ENCODE measurements at regions not wholly inside any gene's neighbourhood (a gene's known extent, or its start where the extent isn't known, plus 50 kb on each side); places are given as distances from the start of the nearest gene placed in this dataset.
"Not testable (repeated sequence)": the region's sequence is repeated elsewhere in the genome, so short reads cannot be mapped to it uniquely, and the experiment has no call there.

DNA sequence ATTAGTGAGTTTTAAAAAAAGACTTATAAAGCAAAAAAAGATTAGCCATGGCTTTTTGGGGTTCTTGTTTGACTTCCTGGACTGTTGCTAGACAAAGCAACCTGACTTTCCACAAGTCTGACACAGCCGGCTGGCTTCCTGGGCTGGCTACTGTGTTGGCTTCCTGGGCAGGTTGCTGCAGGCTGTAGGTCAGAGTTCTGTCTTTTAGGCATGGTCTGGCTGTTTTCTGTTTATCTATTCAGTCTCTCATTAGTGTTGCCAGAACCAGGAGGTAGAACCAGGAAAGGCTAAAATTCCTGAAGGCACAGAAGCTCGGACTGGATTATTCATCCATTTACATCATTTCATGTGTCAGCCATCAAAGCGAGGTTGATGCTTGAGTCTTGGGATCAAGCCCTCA is 88.6 kb upstream of the SLC35F3 start:
- Mint-ChIP-seq H3K9me3 (no peaks in the 10 kb centered on the region), H3K36me3 (no peaks in the 10 kb centered on the region), H3K27ac (no peak overlapping the region), H3K4me1 (no peaks in the 10 kb centered on the region), H3K4me3 (no peak overlapping the region), H3K27me3 (peaks cover 9% of the 10 kb centered on the region)

DNA sequence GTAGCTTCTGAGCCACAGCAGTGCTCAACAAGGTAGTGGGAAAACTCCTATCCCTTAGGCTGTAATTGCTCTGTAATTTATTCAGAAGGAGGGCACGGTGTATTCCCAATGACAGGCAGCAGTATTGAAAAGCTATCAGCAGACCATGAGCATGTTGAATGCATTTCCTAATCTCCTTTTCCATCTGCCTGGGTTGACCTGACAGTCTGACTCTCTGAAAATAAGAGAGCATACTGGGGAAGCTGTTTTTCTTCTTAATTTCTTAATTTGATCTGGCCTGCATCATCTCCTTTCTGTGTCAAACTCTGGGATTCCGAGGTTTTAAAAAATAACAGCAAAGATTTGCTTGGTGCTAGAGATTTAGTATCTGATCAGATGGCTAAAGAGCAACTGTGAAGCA is 88.1 kb upstream of the SLC35F3 start:
- Mint-ChIP-seq H3K27me3 (peaks cover 8% of the 10 kb centered on the region), H3K4me1 (no peaks in the 10 kb centered on the region), H3K27ac (no peak overlapping the region), H3K4me3 (no peak overlapping the region), H3K9me3 (no peaks in the 10 kb centered on the region), H3K36me3 (no peaks in the 10 kb centered on the region)

GRCh38 chr1:233819042-233819441 is 85.4 kb upstream of the SLC35F3 start:
- Mint-ChIP-seq H3K27ac (no peak overlapping the region), H3K27me3 (no peaks in the 10 kb centered on the region), H3K4me1 (no peaks in the 10 kb centered on the region), H3K4me3 (no peak overlapping the region), H3K9me3 (peaks cover 4% of the 10 kb centered on the region), H3K36me3 (no peaks in the 10 kb centered on the region)

GRCh38 chr1:233824179-233824578 is 80.3 kb upstream of the SLC35F3 start:
- not testable (repeated sequence) for H3K4me3 Mint-ChIP-seq, H3K36me3 Mint-ChIP-seq, H3K27ac Mint-ChIP-seq, H3K9me3 Mint-ChIP-seq, H3K27me3 Mint-ChIP-seq, H3K4me1 Mint-ChIP-seq

DNA sequence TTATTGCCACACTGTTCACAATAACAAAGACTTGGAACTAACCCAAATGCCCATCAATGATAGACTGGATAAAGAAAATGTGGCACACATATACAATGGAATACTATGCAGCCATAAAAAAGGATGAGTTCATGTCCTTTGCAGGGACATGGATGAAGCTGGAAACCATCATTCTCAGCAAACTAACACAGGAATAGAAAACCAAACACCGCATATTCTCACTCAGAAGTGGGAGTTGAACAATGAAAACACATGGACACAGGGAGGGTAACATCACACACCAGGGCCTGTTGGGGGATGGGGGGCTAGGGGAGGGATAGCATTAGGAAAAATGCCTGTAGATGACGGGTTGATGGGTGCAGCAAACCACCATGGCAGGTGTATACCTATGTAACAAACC is 76.5 kb upstream of the SLC35F3 start:
- H3K4me3 Mint-ChIP-seq, H3K4me1 Mint-ChIP-seq, H3K27me3 Mint-ChIP-seq, H3K36me3 Mint-ChIP-seq: not testable (repeated sequence)
- peaks cover 14% of the 10 kb centered on the region for H3K9me3 Mint-ChIP-seq
- peak overlapping the region; percentile 44 for H3K27ac Mint-ChIP-seq

GRCh38 chr1:233828480-233828879 is 76.0 kb upstream of the SLC35F3 start:
- peaks cover 12% of the 10 kb centered on the region for H3K9me3 Mint-ChIP-seq
- no peak overlapping the region for H3K4me3 Mint-ChIP-seq
- H3K36me3 Mint-ChIP-seq: no peaks in the 10 kb centered on the region
- H3K4me1 Mint-ChIP-seq: no peaks in the 10 kb centered on the region
- H3K27me3 Mint-ChIP-seq: no peaks in the 10 kb centered on the region
- H3K27ac Mint-ChIP-seq: no peak overlapping the region

GRCh38 chr1:233834609-233835008 is 69.9 kb upstream of the SLC35F3 start:
- no peak overlapping the region for H3K4me3 Mint-ChIP-seq
- no peaks in the 10 kb centered on the region for H3K36me3 Mint-ChIP-seq
- H3K9me3 Mint-ChIP-seq: peaks cover 14% of the 10 kb centered on the region
- no peak overlapping the region for H3K27ac Mint-ChIP-seq
- peaks cover 3% of the 10 kb centered on the region for H3K27me3 Mint-ChIP-seq
- no peaks in the 10 kb centered on the region for H3K4me1 Mint-ChIP-seq

GRCh38 chr1:233838207-233838606 is 66.3 kb upstream of the SLC35F3 start:
- not testable (repeated sequence) for H3K36me3 Mint-ChIP-seq, H3K4me3 Mint-ChIP-seq, H3K9me3 Mint-ChIP-seq, H3K27me3 Mint-ChIP-seq, H3K27ac Mint-ChIP-seq, H3K4me1 Mint-ChIP-seq

DNA sequence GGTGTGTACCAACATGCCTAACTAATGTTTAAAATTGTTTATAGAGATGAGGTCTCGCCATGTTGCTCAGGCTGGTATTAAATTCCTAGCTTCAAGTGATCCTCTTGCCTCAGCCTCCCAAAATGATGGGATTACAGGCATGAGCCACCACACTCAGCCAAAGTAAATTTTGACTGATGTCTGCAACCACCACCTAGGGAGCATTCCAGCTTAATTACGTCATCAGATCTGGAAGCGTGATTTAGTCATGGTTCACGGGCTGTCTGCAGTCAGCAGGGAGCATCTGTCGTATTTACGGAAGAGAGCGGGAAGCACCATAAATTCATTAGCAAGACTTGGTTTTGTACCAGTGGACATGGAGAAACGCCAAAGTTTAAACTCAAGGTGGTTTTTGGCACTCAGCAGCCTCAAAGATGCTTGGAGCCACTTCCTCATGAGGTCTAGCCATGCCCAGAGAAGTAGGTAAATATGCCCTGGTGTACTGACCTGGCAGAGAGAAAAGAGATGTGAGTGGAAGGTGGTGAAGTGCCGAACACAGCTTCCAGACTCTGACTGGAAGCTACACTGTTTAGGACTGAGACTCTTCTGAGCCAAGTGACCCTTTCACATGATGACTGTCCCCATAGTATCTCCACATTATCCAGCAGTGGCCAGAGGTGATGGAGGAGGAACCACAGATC is 60.8 kb upstream of the SLC35F3 start:
- Mint-ChIP-seq H3K9me3 (peaks cover 10% of the 10 kb centered on the region), H3K27me3 (peaks cover 9% of the 10 kb centered on the region), H3K4me3 (no peak overlapping the region), H3K36me3 (no peaks in the 10 kb centered on the region), H3K4me1 (no peaks in the 10 kb centered on the region), H3K27ac (no peak overlapping the region)

- no peaks in the 10 kb centered on the region for H3K36me3 Mint-ChIP-seq
- H3K27me3 Mint-ChIP-seq: peaks cover 9% of the 10 kb centered on the region
- no peak overlapping the region for H3K4me3 Mint-ChIP-seq
- no peak overlapping the region for H3K27ac Mint-ChIP-seq
- peaks cover 14% of the 10 kb centered on the region for H3K9me3 Mint-ChIP-seq
- H3K4me1 Mint-ChIP-seq: no peaks in the 10 kb centered on the region
These were observed 60.2 kb upstream of the SLC35F3 start for GRCh38 chr1:233844275-233844674.

DNA sequence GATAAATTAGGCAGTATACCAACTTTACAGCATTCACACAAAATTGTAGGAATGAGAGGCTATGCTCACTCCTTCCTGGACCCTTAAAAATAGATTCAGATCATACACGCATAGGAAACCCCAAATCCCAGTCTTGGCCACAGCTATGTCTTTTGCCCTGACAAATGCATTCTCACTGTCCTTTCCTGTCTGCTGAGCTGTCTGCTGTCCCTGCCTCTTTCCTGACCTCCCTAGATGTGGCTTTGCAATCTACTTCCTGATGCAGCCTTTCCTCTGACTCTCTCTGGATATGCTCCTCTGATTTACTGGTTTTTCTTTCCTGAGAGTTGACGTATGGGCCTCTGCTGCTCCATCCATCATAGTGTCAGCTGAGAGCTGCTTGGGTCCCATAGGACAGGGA is 59.8 kb upstream of the SLC35F3 start:
- no peaks in the 10 kb centered on the region for H3K36me3 Mint-ChIP-seq

More for the DNA sequence above, 59.8 kb upstream of the SLC35F3 start:
- H3K27ac Mint-ChIP-seq: no peak overlapping the region
- H3K27me3 Mint-ChIP-seq: peaks cover 9% of the 10 kb centered on the region
- peaks cover 10% of the 10 kb centered on the region for H3K9me3 Mint-ChIP-seq
- H3K4me1 Mint-ChIP-seq: no peaks in the 10 kb centered on the region
- H3K4me3 Mint-ChIP-seq: no peak overlapping the region

All from activated naive CD4-positive, alpha-beta T cell treated with anti-CD3 and anti-CD28 coated beads, Interleukin-2, amount 50 U/mL, for 24 hours (primary cell).